Esophagus muscularis mucosa (tissue), 3 donors: ENCODE measurements at regions not wholly inside any gene's neighbourhood (a gene's known extent, or its start where the extent isn't known, plus 50 kb on each side); places are given as distances from the start of the nearest gene placed in this dataset.

ENCODE experiments used
- POLR2A ChIP-seq: fragments of 450-650 bp; IDR thresholded peaks from one replicate; pipeline ENCODE4 v1.6.1; 2017; ENCODE audit warnings: antibody characterized with exemption, moderate library complexity, mild to moderate bottlenecking, low read depth
- TF ChIP-seq, protein P1 (sequence below), 3 experiments: fragments of 200-600 bp in 2 of 3; fragments of 450-650 bp in 1 of 3; sonication (generic) in 2 of 3; IDR thresholded peaks; one replicate each; pipeline ENCODE4 v1.5.1; 2017 to 2019; ENCODE audit warnings: antibody characterized with exemption in 3 of 3, mild to moderate bottlenecking in 2 of 3, moderate library complexity in 1 of 3

DNA sequence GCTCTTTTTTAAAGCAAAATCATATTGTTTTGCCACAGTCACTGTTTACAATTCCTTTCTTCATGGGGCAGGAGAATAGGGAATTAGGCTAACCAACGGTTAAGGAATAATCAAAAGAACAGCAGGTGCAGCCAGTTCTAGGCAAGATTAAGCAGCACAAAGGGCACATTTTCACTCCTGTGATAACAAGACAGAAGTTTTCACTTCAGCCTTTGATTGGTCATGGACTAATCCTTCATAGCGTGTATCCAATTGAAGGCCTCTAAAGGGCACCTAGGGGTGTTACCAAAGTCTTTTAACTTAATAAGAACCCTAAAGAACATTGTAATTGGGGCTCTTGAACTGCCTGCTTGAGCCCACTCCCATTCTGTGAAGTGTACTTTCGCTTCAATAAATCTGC, 206.9 kb upstream of the AMIGO2 start:
- TF ChIP-seq, protein P1, sequence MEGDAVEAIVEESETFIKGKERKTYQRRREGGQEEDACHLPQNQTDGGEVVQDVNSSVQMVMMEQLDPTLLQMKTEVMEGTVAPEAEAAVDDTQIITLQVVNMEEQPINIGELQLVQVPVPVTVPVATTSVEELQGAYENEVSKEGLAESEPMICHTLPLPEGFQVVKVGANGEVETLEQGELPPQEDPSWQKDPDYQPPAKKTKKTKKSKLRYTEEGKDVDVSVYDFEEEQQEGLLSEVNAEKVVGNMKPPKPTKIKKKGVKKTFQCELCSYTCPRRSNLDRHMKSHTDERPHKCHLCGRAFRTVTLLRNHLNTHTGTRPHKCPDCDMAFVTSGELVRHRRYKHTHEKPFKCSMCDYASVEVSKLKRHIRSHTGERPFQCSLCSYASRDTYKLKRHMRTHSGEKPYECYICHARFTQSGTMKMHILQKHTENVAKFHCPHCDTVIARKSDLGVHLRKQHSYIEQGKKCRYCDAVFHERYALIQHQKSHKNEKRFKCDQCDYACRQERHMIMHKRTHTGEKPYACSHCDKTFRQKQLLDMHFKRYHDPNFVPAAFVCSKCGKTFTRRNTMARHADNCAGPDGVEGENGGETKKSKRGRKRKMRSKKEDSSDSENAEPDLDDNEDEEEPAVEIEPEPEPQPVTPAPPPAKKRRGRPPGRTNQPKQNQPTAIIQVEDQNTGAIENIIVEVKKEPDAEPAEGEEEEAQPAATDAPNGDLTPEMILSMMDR (IDR thresholded peaks at IDR 0.05): no peak
- no peak for TF ChIP-seq POLR2A
